Dermis blood vessel endothelial cell (primary cell): ENCODE measurements at regions not wholly inside any gene's neighbourhood (a gene's known extent, or its start where the extent isn't known, plus 50 kb on each side); places are given as distances from the start of the nearest gene placed in this dataset.
"Not testable (repeated sequence)": the region's sequence is repeated elsewhere in the genome, so short reads cannot be mapped to it uniquely, and the experiment has no call there.

Experiments used
- DNase-seq: peaks from one replicate; pipeline ENCODE4 v3.0.0; 2010

- DNase-seq: no peak
Measured at GRCh38 chr16:5166486-5166885, 68.9 kb upstream of the EEF2KMT start.

GRCh38 chr16:5165429-5165828 lies 67.8 kb upstream of the EEF2KMT start:
- not testable (repeated sequence) for DNase-seq

DNA sequence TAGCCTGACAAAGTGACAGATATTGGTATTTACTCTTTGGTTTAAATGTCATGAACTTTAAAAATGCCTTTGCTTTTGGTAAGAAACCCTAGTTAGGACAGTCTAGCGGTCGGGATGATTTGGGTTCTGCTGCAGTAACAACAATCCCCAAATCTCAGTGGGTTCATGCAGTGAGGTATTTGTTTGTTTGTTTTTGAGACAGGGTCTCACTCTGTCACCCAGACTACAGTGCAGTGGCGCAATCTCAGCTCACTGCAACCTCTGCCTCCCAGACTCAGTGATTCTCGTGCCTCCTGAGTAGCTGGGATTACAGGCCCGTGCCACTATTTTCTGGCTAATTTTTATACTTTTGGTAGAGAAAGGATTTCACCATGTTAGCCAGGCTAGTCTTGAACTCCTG lies 65.2 kb upstream of the EEF2KMT start:
- DNase-seq: not testable (repeated sequence)

DNA sequence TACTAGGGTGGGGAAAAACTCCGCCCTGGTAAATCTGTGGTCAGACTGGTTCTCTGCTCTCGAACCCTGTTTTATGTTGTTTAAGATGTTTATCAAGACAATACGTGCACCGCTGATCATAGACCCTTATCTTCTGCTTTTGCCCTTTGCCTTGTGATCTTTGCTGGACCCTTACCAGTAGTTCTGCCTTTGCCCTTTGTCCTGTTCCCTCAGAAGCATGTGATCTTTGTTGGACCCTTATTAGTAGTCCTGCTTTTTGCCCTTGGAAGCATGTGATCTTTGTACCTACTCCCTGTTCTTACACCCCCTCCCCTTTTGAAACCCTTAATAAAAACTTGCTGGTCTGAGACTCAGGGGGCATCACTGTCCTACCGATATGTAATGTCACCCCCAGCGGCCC lies 64.3 kb upstream of the EEF2KMT start:
- not testable (repeated sequence) for DNase-seq

DNA sequence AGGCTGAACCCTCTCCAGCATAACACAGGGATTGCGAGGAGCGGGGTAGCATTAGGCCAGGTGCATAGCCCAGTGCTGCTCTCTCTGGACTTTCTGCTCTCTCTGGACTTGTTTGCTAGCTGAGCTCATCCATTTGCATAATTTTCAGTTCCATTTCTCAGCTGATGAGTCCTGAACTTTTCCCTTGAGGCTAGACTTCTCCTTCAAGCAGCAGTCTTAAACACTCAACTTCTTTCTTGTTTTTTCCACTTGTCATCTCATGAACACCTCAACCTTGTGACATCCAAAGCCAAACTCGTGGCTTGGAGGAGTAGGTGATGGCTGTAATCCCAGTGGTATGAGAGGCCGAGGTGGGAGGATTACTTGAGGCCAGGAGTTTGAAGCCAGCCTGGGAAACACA lies 62.4 kb upstream of the EEF2KMT start:
- DNase-seq: not testable (repeated sequence)

DNA sequence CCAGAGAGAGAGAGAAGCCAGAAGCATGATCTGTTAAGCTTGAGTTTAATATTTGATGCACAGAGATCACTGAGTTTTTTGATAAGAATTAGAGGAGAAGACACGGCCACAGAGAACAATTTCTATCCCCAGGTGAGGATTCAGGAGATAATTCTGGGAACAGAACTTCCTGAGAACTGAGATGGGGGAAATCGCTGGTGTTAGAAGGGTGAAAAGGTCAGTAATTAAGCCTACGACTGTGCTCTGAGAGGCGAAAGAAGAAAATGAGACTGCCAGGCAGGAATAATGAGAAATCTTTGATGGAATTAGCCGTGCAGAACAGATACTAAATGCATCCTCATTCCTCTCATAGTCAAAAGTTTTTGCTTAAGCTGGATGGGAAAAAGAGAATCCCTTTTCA lies 61.9 kb upstream of the EEF2KMT start:
- not testable (repeated sequence) for DNase-seq

- no peak for DNase-seq
Measured at GRCh38 chr16:5158494-5158893, 60.9 kb upstream of the EEF2KMT start.

DNA sequence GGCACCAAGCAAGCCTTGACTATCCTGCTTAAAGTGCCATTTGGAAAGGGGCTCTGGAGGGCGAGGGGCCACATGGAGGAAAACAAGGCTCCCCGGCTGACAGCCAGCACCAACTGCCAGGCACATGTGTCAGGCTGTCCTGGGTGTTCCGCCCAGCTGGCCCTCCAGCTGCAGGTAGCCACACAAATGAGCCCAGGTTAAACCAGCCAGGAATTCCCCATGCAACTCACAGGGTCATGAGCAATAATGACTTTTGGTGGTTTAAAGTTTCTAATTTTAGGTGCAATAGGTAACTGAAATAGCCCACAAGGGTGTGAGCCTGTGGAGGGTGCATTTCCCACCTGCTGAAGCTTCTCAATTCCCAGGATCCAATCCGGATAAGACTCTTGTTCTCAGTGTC lies 58.9 kb upstream of the EEF2KMT start:
- DNase-seq: not testable (repeated sequence)

GRCh38 chr16:5154006-5154405 lies 56.4 kb upstream of the EEF2KMT start:
- not testable (repeated sequence) for DNase-seq

GRCh38 chr16:5151409-5151808 lies 53.8 kb upstream of the EEF2KMT start:
- not testable (repeated sequence) for DNase-seq
